HG03432 (cell line): ENCODE measurements at regions not wholly inside any gene's neighbourhood (a gene's known extent, or its start where the extent isn't known, plus 50 kb on each side); places are given as distances from the start of the nearest gene placed in this dataset.
A peak's percentile ranks its signal among the peaks of the same experiment; 100 is the strongest.

Source experiments
- ATAC-seq: cut with Tn5 transposase; IDR thresholded peaks from one replicate; pipeline ENCODE4 v1.9.1; 2021; ENCODE audit warnings: mild to moderate bottlenecking, moderate library complexity; ENCODE audit not compliant: unreplicated experiment

- no peak for ATAC-seq
Observed at GRCh38 chr3:115323380-115323779, 176.3 kb upstream of the ZBTB20 start.

GRCh38 chr3:115324056-115324455 is 177.0 kb upstream of the ZBTB20 start:
- no peak for ATAC-seq

DNA sequence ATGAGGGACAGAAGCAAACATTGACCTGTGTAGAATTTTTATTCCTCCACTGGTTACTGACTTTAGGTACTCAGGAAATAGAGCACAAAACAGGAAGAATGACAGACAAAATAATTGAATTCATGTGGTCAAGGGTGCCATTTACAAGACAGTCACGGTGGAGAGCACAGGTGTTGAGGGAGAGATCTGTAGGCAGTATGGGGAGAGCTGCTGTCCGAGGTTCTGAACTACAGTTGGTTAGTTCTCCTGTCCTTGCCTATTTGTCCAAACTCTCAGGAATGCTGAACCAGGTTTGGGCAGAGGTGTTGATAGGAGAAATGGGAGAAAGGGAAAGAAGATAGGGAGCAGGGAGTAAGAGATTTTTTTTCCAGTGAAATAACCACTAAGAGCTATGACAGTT is 178.5 kb upstream of the ZBTB20 start:
- no peak for ATAC-seq

DNA sequence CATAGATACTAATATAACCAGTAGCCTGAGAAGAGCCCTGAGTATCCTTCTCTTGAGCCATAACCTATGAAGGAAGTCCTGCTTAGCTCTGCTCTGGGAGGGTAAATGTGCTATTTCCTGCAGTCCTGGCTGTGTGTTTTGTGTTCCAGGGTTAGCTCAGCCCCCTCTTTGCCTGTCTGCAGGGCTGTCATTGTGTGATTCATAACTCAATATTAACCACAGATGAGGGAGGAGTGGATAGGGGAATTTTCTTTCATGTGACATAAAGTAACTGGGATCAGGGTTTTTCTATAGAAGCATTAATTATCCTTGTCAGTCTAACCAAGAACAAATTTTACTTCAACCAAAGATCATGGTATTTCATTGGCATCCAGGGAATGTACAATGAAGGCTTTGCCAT is 183.3 kb upstream of the ZBTB20 start:
- ATAC-seq: no peak

DNA sequence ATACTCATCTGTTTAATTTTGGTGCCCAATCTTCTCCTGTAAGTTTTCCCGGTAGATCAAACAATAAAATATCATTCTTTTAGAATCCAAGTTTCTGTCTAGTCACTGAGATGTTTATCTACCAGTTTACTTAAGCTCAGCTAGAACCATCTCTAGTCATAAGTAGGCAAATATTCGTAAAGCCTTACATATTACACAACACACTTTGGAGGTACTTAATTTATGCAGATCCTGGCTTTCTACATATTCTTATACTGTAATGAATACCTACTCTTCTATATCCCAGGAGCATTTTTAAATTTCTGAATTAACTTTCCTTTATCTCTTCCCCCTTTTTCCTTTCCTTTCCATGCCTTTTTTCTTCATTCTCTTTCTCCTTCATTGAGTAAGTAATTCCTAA is 185.9 kb upstream of the ZBTB20 start:
- no peak for ATAC-seq

- no peak for ATAC-seq
Observed at GRCh38 chr3:115336836-115337235, 189.7 kb upstream of the ZBTB20 start.

DNA sequence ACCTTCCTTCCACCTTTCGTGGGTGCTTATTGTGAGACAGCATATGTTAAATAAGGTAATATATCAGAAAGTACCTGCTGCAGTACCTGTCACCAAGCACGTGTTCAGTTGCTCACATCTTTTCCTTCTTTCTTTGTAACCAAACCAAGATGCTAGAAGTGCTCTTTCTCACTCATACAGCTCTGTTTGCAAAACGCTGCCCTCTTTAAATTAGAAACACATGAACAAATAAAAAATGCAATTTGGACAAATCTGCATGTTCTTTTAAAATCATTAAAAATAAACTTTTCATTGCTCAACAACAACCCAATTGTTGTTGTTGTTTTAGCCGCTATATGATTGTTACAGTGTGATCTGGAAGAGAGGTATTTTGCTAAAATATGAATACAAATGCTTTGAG is 193.5 kb upstream of the ZBTB20 start:
- no peak for ATAC-seq

DNA sequence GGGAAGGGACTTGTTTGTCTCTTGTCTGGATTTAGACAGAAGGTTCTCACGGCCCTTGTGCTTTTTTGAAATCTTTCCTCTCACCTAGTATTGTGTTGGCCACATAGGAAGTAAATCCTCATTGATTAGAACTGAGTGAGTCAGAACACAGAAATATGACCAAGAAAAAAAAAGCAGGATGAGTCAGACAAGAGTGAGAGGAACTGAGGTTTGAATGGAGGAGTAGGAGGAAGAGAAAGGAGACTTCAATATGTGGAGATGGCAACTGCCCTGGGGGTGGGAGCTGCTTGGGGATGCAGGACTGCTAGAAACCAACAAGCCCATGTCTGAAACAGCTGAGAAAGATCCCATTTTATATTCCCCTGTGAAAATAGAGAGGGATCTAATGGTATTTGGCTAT is 194.1 kb upstream of the ZBTB20 start:
- peak; percentile 58 for ATAC-seq

DNA sequence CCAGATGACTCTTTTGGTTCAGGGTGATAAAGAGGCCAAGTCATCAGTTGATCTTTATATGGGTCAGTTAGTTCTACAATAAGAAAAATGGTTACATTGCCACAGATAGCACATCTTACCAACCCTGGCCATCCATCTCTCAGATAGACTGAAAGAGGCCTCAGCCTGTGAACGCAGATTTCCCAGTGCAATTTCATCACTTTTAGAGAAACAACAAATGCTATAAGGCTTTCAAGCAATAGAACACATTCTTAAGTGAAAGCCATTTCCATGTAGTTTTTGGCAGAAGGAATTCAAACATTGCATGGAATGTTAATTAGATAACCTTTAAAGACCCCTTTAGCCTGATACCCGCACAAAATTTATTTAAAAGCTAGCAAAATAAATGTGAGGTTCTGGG is 200.6 kb upstream of the ZBTB20 start:
- no peak for ATAC-seq

DNA sequence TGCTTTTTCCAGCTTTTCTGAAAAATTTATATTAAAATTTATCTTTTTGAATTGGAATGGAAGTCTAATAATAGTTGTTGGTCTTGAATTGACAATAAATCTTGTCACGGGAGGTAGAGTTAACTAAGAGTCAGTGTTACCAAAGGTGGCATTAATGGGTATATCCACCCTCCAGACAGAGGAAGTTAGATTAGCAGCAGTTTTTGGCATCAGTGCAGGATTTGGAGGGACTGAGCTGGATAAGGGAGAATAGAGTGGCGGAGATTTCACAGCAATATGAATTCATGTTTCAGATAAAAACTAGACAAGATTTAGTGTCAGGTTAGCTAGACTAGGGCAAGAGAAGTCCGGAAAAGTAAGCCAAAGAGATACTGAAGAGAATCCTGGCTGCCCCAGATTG is 201.3 kb upstream of the ZBTB20 start:
- no peak for ATAC-seq

GRCh38 chr3:115348951-115349745 is 202.1 kb upstream of the ZBTB20 start:
- no peak for ATAC-seq

GRCh38 chr3:115350606-115351005 is 203.5 kb upstream of the ZBTB20 start:
- no peak for ATAC-seq

GRCh38 chr3:115351193-115351592 is 204.1 kb upstream of the ZBTB20 start:
- no peak for ATAC-seq

DNA sequence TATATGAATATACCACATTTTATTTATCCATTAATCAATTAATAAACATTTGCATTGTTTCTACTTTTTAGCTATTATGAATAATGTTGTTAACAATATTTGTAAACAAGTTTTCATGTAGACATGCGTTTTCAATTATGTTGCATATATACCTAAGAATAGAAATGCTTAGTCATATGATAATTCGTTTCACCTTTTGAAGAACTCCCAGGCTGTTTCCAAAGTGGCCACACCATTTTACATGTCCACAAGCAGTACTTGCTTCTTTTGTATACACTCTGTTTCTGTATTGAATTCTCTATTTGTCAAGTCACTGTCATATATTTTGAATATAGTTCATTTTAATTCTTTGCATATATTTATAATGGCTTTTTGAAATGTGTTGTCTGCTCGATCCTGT is 206.9 kb upstream of the ZBTB20 start:
- no peak for ATAC-seq

- ATAC-seq: no peak
Observed at GRCh38 chr3:115357456-115357855, 210.4 kb upstream of the ZBTB20 start.

DNA sequence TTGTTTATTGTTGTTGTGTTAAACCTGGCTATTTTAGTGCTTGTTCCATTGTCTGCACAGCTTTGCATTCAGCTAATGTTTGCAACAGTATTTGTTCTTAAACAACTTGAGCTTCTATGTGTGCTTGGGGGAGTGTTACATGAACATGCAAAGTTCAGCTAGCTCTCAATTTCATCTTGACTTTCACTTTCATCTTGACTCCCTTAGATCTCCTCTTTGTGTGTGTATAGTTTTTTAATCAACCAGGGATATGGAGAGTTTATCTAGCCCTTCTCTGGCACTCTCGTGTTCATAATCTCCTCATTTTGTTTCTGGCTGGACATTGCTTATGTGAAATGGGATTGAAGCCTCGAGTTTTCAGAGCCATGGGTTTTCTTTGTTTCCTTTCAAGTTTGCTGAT is 212.4 kb upstream of the ZBTB20 start:
- peak; percentile 99 for ATAC-seq

- no peak for ATAC-seq
Observed at GRCh38 chr3:115361806-115362205, 214.7 kb upstream of the ZBTB20 start.

GRCh38 chr3:115363071-115363470 is 216.0 kb upstream of the ZBTB20 start:
- no peak for ATAC-seq

GRCh38 chr3:115369021-115369420 is 221.9 kb upstream of the ZBTB20 start:
- no peak for ATAC-seq

GRCh38 chr3:115375362-115375761 is 228.3 kb upstream of the ZBTB20 start:
- no peak for ATAC-seq

- ATAC-seq: no peak
Observed at GRCh38 chr3:115380883-115381572, 233.9 kb upstream of the ZBTB20 start.

DNA sequence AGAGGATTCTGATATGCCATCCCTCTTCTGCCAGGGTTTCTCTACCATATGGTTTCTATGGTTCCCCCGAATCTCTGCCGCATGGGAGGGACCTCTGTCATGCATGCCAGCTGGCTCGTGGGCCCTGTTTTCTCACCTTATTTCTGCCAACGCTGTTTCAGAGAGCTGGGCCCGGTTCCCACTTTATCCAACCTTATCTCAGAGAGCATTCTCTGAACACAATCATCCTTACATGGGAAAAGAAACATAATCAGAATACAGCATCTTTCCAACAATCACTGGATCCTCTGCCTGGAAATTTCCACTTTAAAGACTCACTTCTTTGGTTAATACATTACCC is 234.5 kb upstream of the ZBTB20 start:
- ATAC-seq: no peak

GRCh38 chr3:115381931-115382330 is 234.8 kb upstream of the ZBTB20 start:
- ATAC-seq: no peak
